ENCODE measurements at regions not wholly inside any gene's neighbourhood (a gene's known extent, or its start where the extent isn't known, plus 50 kb on each side); places are given as distances from the start of the nearest gene placed in this dataset.

DNA sequence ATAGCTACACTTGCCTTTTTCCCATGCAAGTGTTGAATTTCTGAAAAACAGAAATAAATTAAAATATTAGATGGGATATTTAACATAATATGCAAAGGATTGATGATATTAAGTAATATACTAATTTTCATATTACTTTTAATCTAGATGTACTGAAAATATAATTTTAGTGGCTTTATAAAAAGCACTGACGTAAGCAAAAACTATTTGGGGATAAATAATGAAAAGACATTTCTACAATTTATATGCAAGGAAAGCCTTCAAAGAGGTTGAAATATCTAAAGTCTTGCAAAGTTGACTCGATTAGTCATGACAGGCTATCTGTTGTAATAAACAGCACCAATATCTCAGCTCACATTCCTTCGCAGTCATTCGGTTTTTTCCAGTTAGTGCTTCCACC lies 94.9 kb upstream of the ABCB5 start:
- Mint-ChIP-seq H3K27ac (no peak overlapping the region), H3K4me1 (peaks cover 7% of the 10 kb centered on the region), H3K36me3 (no peaks in the 10 kb centered on the region), H3K9me3 (peaks cover 26% of the 10 kb centered on the region), H3K4me3 (no peak overlapping the region), H3K27me3 (ENCODE audit: low read depth) (peaks cover 5% of the 10 kb centered on the region)
- no peak for DNase-seq (ENCODE audit: low spot score in 2 of 2, unreplicated experiment in 2 of 2)
- TF ChIP-seq, protein P1, sequence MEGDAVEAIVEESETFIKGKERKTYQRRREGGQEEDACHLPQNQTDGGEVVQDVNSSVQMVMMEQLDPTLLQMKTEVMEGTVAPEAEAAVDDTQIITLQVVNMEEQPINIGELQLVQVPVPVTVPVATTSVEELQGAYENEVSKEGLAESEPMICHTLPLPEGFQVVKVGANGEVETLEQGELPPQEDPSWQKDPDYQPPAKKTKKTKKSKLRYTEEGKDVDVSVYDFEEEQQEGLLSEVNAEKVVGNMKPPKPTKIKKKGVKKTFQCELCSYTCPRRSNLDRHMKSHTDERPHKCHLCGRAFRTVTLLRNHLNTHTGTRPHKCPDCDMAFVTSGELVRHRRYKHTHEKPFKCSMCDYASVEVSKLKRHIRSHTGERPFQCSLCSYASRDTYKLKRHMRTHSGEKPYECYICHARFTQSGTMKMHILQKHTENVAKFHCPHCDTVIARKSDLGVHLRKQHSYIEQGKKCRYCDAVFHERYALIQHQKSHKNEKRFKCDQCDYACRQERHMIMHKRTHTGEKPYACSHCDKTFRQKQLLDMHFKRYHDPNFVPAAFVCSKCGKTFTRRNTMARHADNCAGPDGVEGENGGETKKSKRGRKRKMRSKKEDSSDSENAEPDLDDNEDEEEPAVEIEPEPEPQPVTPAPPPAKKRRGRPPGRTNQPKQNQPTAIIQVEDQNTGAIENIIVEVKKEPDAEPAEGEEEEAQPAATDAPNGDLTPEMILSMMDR (IDR thresholded peaks at IDR 0.05; ENCODE audit: unreplicated experiment) = no peak

DNA sequence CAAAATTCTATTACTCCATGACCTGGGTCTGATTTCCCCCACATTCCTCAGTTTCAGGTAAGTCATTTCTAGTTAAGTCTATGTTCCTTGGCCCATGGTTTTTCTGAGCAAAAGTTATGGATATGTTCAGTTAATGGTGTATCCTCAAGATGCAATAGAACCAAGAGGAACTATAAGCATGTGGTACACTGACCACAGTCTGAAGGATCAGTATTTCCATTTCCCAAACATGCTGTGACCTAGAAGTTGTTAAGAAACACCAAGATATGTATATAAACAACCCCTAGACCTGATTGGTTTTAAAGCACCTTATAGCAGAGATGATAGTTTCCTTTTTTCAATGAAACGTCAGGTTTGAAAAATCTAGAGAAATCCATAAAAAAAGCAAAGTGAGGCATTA lies 94.2 kb upstream of the ABCB5 start:
- Mint-ChIP-seq H3K9me3 (peaks cover 26% of the 10 kb centered on the region), H3K27me3 (ENCODE audit: low read depth) (peaks cover under 1% of the 10 kb centered on the region), H3K4me3 (no peak overlapping the region), H3K4me1 (peaks cover 7% of the 10 kb centered on the region), H3K27ac (no peak overlapping the region), H3K36me3 (no peaks in the 10 kb centered on the region)
- DNase-seq (ENCODE audit: low spot score in 2 of 2, unreplicated experiment in 2 of 2) = no peak
- TF ChIP-seq, protein P1 (IDR thresholded peaks at IDR 0.05; ENCODE audit: unreplicated experiment) = no peak

DNA sequence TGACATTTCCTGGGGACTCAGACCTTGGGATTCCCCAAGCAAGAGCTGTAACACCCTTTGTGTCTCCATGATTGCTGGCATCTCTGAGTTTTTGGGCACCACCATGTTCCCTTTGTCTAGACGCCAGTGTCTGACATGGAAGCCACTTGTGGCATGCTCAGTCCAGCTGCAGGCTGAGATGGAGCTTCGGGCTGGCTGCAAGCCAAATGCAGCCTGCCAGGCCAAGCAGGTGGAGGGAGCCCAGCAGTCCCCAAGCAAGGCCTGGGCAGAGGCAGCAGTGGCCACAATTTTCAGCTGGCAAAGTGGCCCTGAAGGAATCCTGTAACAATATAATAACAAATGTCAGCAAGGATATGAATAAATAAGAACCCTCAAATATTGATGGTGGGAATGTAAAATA lies 86.2 kb upstream of the ABCB5 start:
- H3K36me3 Mint-ChIP-seq = no peaks in the 10 kb centered on the region
- no peak overlapping the region for H3K4me3 Mint-ChIP-seq
- no peaks in the 10 kb centered on the region for H3K4me1 Mint-ChIP-seq
- peaks cover 29% of the 10 kb centered on the region for H3K9me3 Mint-ChIP-seq
- DNase-seq (ENCODE audit: low spot score in 2 of 2, unreplicated experiment in 2 of 2) = no peak
- no peaks in the 10 kb centered on the region for H3K27me3 Mint-ChIP-seq (ENCODE audit: low read depth)
- TF ChIP-seq, protein P1 (IDR thresholded peaks at IDR 0.05; ENCODE audit: unreplicated experiment) = no peak
- no peak overlapping the region for H3K27ac Mint-ChIP-seq

DNA sequence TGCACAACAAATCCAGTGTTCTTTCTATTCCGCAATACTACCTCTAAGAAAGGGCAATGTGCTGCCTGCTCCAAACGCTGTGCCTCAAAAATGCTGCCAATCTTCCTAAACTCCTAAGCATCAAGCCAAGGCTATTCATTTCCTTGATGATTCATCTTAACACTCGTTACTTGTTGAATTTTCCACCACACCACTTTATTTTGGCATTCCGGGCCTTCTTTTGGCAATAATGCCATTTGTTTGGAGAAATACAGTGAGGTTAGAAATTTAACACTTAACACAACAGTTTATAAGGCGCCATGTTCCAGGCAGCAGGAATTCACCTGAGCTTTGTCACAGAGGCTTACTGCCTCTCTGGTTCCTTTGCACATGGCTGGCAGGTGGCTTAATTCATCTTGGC lies 82.6 kb upstream of the ABCB5 start:
- no peaks in the 10 kb centered on the region for H3K36me3 Mint-ChIP-seq
- TF ChIP-seq, protein P1 (IDR thresholded peaks at IDR 0.05; ENCODE audit: unreplicated experiment) = no peak
- no peak for DNase-seq (ENCODE audit: low spot score in 2 of 2, unreplicated experiment in 2 of 2)
- H3K9me3 Mint-ChIP-seq = peaks cover 10% of the 10 kb centered on the region
- H3K4me3 Mint-ChIP-seq = no peak overlapping the region
- no peaks in the 10 kb centered on the region for H3K27me3 Mint-ChIP-seq (ENCODE audit: low read depth)
- no peaks in the 10 kb centered on the region for H3K4me1 Mint-ChIP-seq
- H3K27ac Mint-ChIP-seq = no peak overlapping the region

DNA sequence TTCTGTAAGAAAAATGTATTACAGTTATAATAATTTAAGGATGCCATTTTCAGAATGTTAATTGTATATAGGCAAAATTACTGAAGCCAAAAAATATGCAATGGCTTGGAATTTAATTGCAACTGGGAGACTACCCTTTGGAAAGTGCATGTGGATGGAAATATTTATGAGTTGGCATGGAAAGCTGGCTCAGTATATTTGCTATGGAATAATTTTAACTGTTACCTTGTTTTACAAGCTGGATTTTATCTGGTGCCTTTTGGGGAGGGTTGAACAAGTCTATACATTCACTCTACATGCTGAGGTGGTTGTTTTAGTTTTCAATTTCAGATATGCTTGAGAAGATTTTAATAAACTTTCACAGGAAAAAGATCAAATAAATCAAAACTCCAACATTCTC lies 80.9 kb upstream of the ABCB5 start:
- Mint-ChIP-seq H3K9me3 (no peaks in the 10 kb centered on the region), H3K27ac (no peak overlapping the region), H3K4me1 (no peaks in the 10 kb centered on the region), H3K27me3 (ENCODE audit: low read depth) (no peaks in the 10 kb centered on the region), H3K4me3 (no peak overlapping the region), H3K36me3 (no peaks in the 10 kb centered on the region)
- no peak for DNase-seq (ENCODE audit: low spot score in 2 of 2, unreplicated experiment in 2 of 2)
- TF ChIP-seq, protein P1 (IDR thresholded peaks at IDR 0.05; ENCODE audit: unreplicated experiment) = no peak

DNA sequence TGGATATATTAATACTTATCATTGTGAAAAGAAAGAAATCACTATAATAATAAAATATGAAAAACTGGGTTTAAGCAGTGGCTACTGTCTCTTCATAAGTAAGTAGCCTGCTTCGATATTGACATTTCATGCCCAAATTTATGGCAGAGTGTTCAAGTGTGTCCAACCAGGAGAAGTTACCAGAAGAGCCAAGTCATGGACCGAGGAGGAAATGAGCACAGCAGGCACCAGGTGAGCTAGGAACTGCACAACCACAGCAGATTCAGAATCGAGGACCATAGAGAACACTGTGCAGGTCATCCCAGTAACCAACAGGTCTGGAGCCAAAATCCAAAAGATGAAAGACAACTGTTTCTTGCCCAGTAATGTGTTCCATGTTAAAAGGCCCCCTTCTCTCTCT lies 79.9 kb upstream of the ABCB5 start:
- TF ChIP-seq, protein P1 (IDR thresholded peaks at IDR 0.05; ENCODE audit: unreplicated experiment) = no peak
- Mint-ChIP-seq H3K27me3 (ENCODE audit: low read depth) (no peaks in the 10 kb centered on the region), H3K36me3 (peaks cover 3% of the 10 kb centered on the region), H3K4me1 (no peaks in the 10 kb centered on the region), H3K9me3 (peaks cover 8% of the 10 kb centered on the region), H3K4me3 (no peak overlapping the region), H3K27ac (no peak overlapping the region)
- DNase-seq (ENCODE audit: low spot score in 2 of 2, unreplicated experiment in 2 of 2) = no peak
